ENCODE measurements at regions not wholly inside any gene's neighbourhood (a gene's known extent, or its start where the extent isn't known, plus 50 kb on each side); places are given as distances from the start of the nearest gene placed in this dataset.

GRCh38 chr10:50961297-50961696 lies 75.9 kb upstream of the A1CF start:
- TF ChIP-seq CTCF (IDR thresholded peaks at IDR 0.05) (no peak), EP300 (IDR thresholded peaks at IDR 0.05) (no peak), POLR2A (IDR thresholded peaks at IDR 0.05) (no peak)

All from tibial nerve (tissue), 4 donors.